Hematopoietic multipotent progenitor cell treated with erythropoietin and hydrocortisone succinate and interleukin-3 and kit ligand, for 4 days (in vitro differentiated cells): ENCODE measurements at regions not wholly inside any gene's neighbourhood (a gene's known extent, or its start where the extent isn't known, plus 50 kb on each side); places are given as distances from the start of the nearest gene placed in this dataset.
A peak's percentile ranks its signal among the peaks of the same experiment; 100 is the strongest.
"Not testable (repeated sequence)": the region's sequence is repeated elsewhere in the genome, so short reads cannot be mapped to it uniquely, and the experiment has no call there.

Source experiments
- DNase-seq: peaks from one replicate; pipeline ENCODE4 v3.0.0-alpha.2; 2015

DNA sequence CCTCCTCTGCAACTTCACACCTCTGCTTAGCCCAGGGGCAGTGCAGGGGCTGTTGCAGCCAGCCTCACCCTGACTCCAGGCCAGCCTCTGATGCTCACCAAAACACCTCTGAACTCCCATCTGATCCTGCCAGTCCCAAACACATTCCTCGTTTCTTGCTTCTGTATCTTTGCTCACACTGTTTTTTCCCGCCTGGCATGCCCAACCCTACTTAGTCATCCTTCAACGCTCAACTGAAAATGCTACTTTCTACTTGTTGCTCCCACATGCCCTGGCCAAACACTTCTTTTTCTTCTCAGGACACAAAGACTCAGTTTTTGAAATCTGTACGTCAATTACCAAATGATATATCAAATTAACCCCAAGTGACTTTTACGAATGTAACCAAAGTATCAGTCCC, 140.8 kb upstream of the ZBED5 start:
- no peak for DNase-seq

GRCh38 chr11:10996678-10997077, 138.8 kb upstream of the ZBED5 start:
- DNase-seq: no peak

DNA sequence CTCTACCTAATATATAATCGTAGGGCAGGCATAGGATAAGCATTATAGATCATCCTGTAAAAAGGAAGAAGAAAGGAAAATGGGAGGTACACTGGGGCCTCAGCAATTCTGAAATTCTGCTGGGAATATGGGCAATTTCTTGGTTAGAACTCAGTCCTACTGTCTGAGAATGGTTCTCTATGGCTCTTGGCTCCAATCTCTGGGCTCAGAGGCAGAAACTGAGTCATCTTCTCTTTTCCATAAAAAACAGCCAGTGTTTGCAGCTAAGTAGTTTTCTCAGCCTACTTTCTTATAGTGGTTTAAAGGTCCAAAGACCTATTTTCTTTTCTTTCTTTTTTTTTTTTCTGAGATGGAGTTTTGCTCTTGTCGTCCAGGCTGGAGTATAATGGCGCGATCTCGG, 135.8 kb upstream of the ZBED5 start:
- DNase-seq: no peak

DNA sequence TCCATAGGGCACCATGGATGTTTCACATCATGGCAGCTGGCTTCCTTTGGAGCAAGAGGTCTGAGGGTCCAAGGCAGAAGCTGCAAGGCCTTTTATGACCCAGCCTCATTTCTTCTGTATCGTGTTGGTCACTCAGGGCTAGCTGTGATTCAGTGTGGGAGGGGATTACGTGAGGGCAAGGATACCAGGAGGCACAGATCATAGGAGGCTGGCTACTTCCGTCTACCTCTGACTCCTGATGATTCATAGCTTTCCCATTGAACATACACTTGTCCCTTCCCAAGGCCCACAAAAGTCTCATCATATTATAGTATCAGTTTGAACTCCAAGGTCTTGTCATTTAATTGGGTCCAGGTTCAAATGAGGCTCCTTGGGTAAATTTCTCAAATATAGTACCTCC, 135.3 kb upstream of the ZBED5 start:
- DNase-seq: no peak

- DNase-seq: no peak
These were observed 133.5 kb upstream of the ZBED5 start for GRCh38 chr11:10991393-10991792.

DNA sequence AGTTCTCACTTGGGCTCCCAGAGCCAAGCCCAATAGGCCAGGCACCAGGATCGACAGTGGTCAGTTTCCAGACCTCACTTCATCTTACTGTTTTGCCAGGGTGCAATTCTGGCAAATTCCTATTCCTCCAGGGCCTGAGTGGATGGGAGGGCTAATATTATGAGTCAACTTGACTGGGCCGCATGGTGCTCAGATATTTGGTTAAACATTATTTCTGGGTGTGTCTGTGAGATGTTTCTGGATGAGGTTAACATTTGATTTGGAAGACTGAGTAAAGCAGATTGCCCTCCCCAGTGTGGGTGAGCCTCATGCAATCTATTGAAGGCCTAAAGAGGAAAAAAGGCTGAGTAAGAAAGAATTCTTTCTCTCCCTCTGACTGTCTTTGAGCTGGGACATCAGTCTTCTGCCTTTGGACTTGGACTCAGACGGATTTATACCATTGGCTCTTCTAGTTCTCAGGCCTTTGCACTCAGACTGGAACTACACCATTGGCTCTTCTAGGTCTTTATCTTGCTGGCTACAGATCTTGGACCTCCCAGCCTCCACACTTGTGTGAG, 132.9 kb upstream of the ZBED5 start:
- no peak for DNase-seq

DNA sequence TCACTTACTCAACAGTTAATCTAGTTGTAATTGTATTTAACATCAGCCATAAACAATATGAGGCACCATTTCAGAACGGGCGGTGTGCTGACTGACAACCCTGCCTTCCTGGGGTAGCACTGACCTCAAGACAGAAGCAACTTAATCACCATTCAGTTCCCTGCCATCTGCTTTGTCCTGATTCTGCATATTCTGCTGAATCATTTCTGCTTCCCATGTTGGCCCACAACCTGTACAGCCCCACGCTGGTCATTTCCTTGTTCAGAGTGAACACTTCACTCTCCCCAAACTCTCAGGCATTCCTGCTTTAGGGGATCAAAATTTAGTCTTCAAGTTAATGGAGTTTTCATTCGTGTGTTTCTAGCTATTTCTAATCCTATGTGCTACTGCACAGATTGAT, 132.3 kb upstream of the ZBED5 start:
- peak; percentile 68 for DNase-seq

DNA sequence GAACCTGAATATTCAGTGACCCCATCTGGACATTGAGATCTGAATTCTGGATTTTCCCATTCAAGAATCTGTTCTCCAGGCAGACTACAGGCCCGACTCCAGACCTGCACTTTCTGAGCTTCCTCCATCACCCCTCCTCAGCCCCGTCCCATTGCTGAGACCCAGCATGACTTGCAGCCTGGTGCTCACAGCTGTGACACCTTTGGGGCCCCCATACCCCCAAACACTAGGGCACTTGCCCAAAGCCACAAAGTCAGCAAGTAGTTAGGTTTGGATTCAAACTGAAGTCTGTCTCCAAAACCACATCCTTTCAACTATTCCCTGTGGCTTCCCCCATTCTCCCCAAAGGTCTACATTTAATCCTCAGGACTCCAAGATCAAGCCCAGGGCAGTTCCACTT, 128.2 kb upstream of the ZBED5 start:
- peak; percentile 21 for DNase-seq

DNA sequence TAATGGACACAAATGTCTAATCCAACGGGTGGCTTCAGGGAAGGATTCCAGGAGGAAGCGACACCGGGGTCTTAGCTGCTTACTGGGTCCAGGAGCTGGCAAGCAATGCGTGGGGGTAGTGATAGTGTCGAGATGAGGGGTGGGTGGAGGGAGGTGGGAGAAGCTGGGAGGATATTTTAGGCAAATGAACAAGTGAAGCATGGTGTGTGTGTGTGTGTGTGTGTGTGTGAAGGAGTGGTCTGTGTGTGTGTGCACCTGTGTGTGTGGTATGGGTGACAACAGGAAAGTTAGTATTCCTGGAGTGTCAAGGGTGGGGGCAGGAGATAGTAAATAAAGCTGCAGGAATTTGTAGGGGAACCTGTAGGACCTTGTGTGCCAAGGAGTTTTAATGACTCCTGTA, 126.9 kb upstream of the ZBED5 start:
- no peak for DNase-seq

- peak; percentile 9 for DNase-seq
These were observed 126.4 kb upstream of the ZBED5 start for GRCh38 chr11:10984250-10984649.

DNA sequence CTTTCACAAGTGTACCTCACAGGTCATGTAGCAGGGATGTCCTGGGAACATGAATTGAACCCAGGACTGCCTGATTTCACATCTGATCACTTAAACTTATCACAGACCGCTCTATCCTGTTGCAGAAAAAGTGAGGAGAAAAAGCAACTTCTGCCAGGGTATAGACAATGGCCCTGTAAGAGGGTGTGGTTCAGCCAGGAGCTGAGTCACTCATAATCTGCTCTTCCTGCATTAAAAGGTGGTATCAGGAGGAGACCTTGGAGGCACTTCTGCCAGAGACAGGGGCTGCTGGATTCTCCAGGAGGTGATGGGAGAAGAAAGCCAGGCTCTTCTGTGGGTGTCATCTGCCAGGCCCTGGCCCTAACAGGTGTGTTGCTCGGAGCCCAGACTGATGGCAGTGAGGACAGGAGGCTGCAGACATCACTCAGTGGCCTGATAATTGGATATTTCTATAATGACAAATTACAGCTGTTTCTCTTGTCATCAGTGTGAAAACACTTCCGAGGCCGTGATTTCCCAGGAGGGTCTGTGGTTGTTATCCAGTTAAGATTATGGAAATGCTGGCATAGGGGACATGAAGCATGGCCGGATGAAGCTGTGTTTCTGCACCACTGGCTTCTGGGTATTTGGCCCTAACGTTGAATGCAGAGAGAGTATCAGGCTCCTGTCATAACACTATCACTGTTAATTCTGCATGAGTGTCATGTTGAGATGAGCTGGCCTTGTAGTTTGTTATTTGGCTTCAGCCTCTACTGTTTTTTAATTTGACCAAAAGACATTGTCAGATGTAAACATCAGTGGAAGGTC, 125.1 kb upstream of the ZBED5 start:
- DNase-seq: peak; percentile 15

GRCh38 chr11:10979529-10979928, 121.7 kb upstream of the ZBED5 start:
- peak; percentile 86 for DNase-seq

- no peak for DNase-seq
These were observed 120.3 kb upstream of the ZBED5 start for GRCh38 chr11:10978198-10978597.

DNA sequence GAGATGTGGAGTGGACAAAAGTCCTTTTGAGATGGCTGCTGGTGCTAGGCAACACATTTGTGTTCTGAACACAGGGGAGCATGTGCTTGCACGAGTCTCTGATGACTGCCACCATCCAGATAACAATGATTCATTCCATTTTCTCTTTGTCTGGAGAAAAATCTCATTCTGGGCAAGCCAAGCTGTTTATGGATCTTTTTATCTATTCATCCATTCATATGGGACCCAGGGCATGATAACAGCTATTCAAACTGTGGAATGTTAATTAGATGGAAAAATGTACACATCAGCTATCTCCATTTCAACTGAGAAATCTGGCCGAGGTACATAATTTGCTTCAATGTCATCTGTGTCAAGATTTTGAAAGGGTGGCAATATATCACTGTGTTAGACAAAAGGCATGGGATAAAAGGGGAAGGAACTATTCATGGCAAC, 117.5 kb upstream of the ZBED5 start:
- no peak for DNase-seq

DNA sequence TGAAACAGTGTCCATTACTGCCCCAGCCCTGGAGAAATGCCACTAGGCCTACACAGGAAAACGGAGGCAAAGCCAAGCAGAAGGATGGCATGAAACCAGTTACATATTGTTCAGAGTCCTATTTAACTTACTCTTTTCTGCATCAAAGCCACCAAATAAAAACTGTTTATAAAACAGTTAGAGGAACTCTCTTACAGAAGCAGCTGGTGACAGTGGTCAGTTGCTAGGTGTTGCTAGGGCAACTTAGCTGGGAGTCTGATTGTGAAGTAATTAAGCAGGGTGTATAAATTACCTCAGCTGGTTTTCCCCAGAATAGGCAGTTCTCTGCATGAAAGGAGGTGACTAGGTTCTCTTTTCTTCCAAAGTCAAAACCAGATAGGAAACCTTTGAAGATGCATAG, 115.6 kb upstream of the ZBED5 start:
- DNase-seq: peak; percentile 27

DNA sequence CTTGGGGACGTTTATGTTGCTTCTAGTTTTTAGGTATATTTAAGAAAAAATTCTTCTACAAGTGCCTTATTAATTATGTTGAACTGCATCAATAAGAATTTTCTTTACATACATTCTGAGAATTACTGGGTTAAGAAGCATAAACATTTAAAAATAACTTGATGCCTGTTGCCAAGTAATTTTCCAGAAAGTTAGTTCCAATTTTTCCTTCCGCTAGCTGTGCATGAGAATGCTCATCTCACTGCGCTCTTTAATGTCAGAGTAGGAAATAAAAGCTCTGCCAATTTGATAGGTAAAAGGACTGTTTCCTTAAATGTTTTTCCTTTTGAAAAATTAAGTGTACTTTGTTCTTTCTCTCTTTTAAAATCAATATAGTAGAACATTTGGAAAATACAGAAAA, 113.1 kb upstream of the ZBED5 start:
- no peak for DNase-seq

DNA sequence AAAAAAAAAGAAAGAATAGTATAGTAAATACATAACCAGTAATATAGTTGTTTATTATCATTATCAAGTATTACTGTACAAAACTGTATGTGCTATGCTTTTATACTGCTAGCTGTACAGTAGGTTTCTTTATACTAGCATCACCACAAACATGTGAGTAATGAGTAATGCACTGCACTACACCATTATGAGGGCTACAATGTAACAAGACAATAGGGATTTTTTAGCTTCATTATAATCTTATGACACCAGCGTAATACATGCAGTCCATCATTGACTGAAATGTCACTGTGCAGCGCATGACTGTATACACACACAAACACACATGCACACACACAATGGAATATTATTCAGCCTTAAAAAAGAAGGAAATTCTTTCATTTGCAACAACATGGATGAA, 111.5 kb upstream of the ZBED5 start:
- no peak for DNase-seq

DNA sequence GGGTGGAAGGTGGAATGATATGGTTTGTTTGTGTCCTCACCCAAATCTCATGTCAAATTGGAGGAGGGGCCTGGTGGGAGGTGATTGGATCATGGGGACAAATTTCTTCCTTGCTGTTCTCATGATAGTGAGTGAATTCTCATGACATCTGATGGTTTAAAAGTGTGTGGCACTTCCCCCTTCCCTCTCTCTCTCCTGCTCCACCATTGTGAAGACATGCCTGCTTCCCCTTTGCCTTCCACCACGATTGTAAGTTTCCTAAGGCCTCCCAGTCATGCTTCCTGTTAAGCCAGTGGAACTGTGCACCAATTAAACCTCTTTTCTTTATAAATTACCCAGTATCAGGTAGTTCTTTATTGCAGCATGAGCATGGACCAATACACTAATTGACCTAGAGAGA, 99.0 kb upstream of the ZBED5 start:
- DNase-seq: not testable (repeated sequence)

- no peak for DNase-seq
These were observed 97.8 kb upstream of the ZBED5 start for GRCh38 chr11:10955616-10956015.

- no peak for DNase-seq
These were observed 96.3 kb upstream of the ZBED5 start for GRCh38 chr11:10954184-10954583.

DNA sequence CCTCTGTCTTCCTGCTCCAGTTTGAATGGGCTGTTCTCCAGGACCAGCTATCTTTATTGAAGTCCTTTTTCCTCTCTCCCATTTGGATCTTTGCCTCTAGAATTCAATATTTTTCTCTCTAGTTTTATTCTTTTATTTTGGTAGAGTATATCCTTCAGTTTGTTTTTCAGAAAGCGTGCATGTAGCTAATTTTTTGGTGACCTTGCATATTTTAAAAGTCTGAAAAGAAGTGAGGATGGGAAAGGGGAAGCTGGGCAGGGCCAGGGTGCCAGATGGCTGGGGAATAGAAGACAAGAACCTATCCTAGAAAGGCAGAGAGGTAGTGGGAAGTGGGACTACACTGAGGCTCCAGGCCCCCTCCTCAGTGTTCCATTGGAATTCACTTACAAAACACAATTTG, 95.0 kb upstream of the ZBED5 start:
- no peak for DNase-seq

DNA sequence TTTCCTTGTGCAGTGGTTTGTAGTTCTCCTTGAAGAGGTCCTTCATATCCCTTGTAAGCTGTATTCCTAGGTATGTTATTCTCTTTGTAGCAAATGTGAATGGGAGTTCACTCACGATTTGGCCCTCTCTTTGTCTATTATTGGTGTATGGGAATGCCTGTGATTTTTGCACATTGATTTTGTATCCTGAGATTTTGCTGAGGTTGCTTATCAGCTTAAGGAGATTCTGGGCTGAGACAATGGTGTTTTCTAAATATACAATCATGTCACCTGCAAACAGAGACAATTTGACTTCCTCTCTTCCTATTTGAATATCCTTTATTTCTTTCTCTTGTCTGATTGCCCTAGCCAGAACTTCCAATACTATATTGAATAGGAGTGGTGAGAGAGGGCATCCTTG, 90.1 kb upstream of the ZBED5 start:
- not testable (repeated sequence) for DNase-seq

GRCh38 chr11:10946072-10946471, 88.2 kb upstream of the ZBED5 start:
- no peak for DNase-seq

DNA sequence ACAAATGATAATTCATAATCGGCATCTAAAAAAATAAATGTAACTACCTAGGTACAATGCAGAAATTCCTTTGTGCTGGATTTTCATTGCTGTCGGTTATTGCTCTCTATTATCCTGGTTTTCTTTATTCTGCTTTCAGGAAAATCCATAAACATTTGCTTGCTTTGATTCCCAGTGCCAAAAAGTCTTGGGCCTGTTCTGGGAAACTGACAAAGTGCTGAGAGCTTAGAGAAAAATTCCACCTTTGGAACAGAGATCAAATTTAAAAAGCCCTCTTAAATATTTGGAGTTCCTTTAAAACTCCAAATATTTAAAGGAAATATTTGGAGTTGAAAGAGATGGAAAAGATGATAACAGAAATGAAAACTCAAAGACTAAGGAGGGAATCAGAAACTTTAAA, 87.3 kb upstream of the ZBED5 start:
- no peak for DNase-seq

- DNase-seq: no peak
These were observed 86.1 kb upstream of the ZBED5 start for GRCh38 chr11:10943968-10944367.
